ENCODE measurements at regions not wholly inside any gene's neighbourhood (a gene's known extent, or its start where the extent isn't known, plus 50 kb on each side); places are given as distances from the start of the nearest gene placed in this dataset.

GRCh38 chr15:88315221-88315878 lies 58.8 kb upstream of the NTRK3 start:
- DNase-seq: no peak

GRCh38 chr15:88312941-88313579 lies 56.5 kb upstream of the NTRK3 start:
- DNase-seq: no peak

- DNase-seq: no peak
Observed at GRCh38 chr15:88309363-88309762, 52.8 kb upstream of the NTRK3 start.

GRCh38 chr15:88307344-88307743 lies 50.8 kb upstream of the NTRK3 start:
- no peak for DNase-seq

Data from inflammatory macrophage (primary cell).